MM.1S (cell line): ENCODE measurements at regions not wholly inside any gene's neighbourhood (a gene's known extent, or its start where the extent isn't known, plus 50 kb on each side); places are given as distances from the start of the nearest gene placed in this dataset.

Source experiments
- CTCF ChIP-seq: fragments of 300-600 bp; sonication (generic); IDR thresholded peaks from 2 replicates; pipeline ENCODE4 v1.5.1; 2016; ENCODE audit warnings: antibody characterized with exemption, low read length, mixed read lengths
- EZH2 ChIP-seq: fragments of 300-600 bp; sonication (generic); optimal IDR thresholded peaks from 2 replicates; pipeline ENCODE3; 2017; ENCODE audit warnings: low read depth, mild to moderate bottlenecking, antibody characterized with exemption, low read length, mixed read lengths
- EZH2phosphoT487 ChIP-seq: fragments of 300-600 bp; sonication (generic); IDR thresholded peaks from 2 replicates; pipeline ENCODE4 v1.6.1; 2018; ENCODE audit warnings: antibody characterized with exemption, low read length

- TF ChIP-seq CTCF = no peak
- TF ChIP-seq EZH2 = no peak
- no peak for TF ChIP-seq EZH2phosphoT487
Observed at GRCh38 chr18:30694773-30695172, 347.8 kb downstream of the DSC3 start.
